IPS-18c (cell line): ENCODE measurements at regions not wholly inside any gene's neighbourhood (a gene's known extent, or its start where the extent isn't known, plus 50 kb on each side); places are given as distances from the start of the nearest gene placed in this dataset.

Experiments
- H3K4me3 ChIP-seq: 2 replicates; pipeline ENCODE4 v1.7.0; 2013; ENCODE audit warnings: low read depth, mild to moderate bottlenecking, low read length, moderate library complexity; ENCODE audit not compliant: insufficient read depth
- H3K9me3 ChIP-seq: one replicate; pipeline ENCODE4 v1.6.1; 2013; ENCODE audit warnings: mild to moderate bottlenecking, low read length, moderate library complexity; ENCODE audit not compliant: control insufficient read depth, insufficient read depth

DNA sequence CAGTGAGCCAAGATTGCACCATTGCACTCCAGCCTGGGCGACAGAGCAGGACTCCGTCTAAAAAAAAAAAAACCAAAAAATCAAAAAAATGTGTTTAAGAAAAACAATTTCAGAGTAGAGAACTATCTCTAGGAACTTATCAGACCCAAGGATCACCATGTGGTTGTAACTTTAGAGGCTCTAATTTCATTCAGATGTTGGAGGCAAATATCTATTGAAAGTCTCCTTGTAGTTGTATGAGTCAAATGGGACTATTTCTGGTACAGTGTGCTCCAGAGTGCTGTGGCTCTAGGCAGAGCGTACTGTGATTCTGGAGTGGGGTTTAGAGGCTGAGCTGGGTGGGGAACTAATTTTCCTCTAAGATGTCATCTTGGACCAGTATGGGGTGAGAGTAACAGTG lies 398.7 kb downstream of the SHQ1 start:
- Histone ChIP-seq H3K9me3 (peaks cover 2% of the 10 kb centered on the region), H3K4me3 (no peak overlapping the region)

- H3K9me3 ChIP-seq, result peaks cover 2% of the 10 kb centered on the region
- no peak overlapping the region for H3K4me3 ChIP-seq
Measured at GRCh38 chr3:72448858-72449257, 399.4 kb downstream of the SHQ1 start.

- H3K4me3 ChIP-seq, result no peak overlapping the region
Measured at GRCh38 chr3:72448375-72448823, 399.8 kb downstream of the SHQ1 start.

GRCh38 chr3:72447059-72447946 lies 400.9 kb downstream of the SHQ1 start:
- H3K4me3 ChIP-seq, result peak overlapping the region; percentile 86

More at GRCh38 chr3:72448375-72448823, 399.8 kb downstream of the SHQ1 start:
- peaks cover 2% of the 10 kb centered on the region for H3K9me3 ChIP-seq

GRCh38 chr3:72446218-72447058 lies 401.8 kb downstream of the SHQ1 start, which contains the start of gene RYBP:
TSS of gene RYBP (minus strand) at chr3:72446621.
- H3K4me3 ChIP-seq, result peak within 1 kb of the TSS; percentile 86
- H3K9me3 ChIP-seq, result peaks cover 2% of the 10 kb centered on the region

More at GRCh38 chr3:72447059-72447946, 400.9 kb downstream of the SHQ1 start:
- H3K9me3 ChIP-seq, result peaks cover 2% of the 10 kb centered on the region

GRCh38 chr3:72445827-72446217 lies 402.4 kb downstream of the SHQ1 start:
- Histone ChIP-seq H3K4me3 (peak overlapping the region; percentile 86), H3K9me3 (peaks cover 2% of the 10 kb centered on the region)

- no peak overlapping the region for H3K4me3 ChIP-seq
Measured at GRCh38 chr3:72444656-72445223, 403.5 kb downstream of the SHQ1 start.

GRCh38 chr3:72442759-72443158 lies 405.5 kb downstream of the SHQ1 start:
- no peak overlapping the region; the same call in 1 of the 2 replicates for H3K4me3 ChIP-seq
- no peaks in the 10 kb centered on the region for H3K9me3 ChIP-seq

More at GRCh38 chr3:72444656-72445223, 403.5 kb downstream of the SHQ1 start:
- H3K9me3 ChIP-seq, result peaks cover 1% of the 10 kb centered on the region

DNA sequence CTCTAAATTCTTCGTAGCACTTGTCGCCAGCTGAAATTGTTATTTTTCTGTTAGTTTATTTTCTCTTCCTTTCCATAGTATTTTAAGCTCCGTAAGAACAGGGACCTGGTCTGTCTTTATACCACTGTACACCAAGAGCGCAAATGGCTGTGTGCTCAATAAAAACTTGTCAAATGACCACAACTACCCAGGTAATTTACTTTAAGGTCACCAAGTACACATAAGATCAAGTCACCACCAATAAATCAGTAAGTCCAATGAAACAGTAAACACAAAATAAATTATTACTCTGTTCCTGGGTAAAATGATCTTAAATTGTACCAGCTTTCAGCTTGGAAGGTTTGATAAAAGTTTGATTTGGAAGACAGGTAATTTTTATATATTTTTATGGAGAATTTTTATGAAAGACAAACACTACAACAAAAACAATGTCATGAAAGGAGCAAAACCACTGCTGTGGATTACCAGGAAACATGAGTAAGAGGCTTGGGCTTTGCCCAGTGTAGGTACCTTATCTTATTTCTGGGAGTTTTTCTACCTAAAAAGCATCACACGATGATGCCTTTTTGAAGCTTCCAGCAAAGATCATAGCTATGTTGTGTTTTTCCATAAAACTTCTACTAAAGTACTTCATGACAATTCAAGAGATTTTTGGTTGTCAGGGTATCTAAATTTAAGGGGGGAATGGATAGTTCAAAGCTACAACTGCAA lies 406.8 kb downstream of the SHQ1 start:
- Histone ChIP-seq H3K4me3 (no peak overlapping the region), H3K9me3 (no peaks in the 10 kb centered on the region)

DNA sequence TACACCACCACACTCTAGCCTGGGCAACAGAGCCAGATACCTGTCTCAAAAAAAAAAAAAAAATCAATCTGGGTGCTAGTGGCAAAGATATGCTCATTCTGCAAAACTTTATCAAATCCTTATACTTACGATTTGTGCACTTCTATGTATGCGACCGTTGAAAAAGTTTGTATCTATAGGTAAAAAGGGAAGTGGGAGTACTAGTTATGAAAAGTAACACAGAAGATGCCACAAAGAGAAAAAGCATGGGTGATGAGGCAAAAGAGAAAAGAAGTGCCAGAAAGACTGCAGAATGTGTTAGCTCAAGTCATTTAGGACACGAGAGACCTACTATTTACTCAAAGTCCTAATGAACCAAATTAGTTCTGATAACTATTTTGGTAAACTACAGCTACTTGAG lies 407.8 kb downstream of the SHQ1 start:
- H3K4me3 ChIP-seq, result no peak overlapping the region
- no peaks in the 10 kb centered on the region for H3K9me3 ChIP-seq

- no peaks in the 10 kb centered on the region for H3K9me3 ChIP-seq
- H3K4me3 ChIP-seq, result no peak overlapping the region
Measured at GRCh38 chr3:72439321-72440183, 408.7 kb downstream of the SHQ1 start.

GRCh38 chr3:72437661-72438406 lies 410.4 kb downstream of the SHQ1 start:
- no peak overlapping the region for H3K4me3 ChIP-seq
- H3K9me3 ChIP-seq, result no peaks in the 10 kb centered on the region

DNA sequence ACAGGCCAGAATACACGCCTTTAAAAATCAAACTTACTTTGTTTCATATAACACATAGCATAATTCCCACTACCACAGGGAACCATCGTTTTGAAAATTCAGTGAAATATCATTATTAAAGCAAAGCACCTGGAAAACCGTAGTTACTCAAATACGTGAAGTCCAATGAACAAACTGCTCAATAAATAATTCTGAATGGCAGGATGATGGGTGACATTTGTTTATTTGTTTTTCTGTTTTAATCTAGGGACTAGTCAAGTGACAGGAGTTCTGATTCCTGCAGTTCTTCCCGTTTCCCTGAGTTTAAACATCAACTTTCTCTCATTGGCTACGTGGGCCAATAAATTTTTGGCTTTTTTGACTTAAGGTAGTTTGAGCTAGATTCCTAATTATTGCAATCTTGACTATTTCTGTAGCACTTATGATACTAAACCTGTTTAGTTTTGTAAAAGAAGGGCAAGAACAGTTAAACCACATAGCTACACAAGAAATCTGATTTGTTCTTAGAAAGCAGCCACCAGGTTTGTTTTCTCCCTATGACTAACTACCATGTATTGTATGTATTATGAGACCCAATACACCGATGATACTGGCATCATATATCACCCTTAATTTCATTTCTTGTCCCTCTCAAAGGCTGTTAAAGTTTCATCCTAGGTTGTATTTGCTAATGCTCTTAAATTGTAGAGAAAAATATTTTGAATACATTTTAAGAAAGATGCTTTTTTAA lies 411.2 kb downstream of the SHQ1 start:
- Histone ChIP-seq H3K4me3 (no peak overlapping the region), H3K9me3 (no peaks in the 10 kb centered on the region)

- Histone ChIP-seq H3K9me3 (no peaks in the 10 kb centered on the region), H3K4me3 (no peak overlapping the region)
Measured at GRCh38 chr3:72434296-72434695, 413.9 kb downstream of the SHQ1 start.

- Histone ChIP-seq H3K4me3 (no peak overlapping the region), H3K9me3 (no peaks in the 10 kb centered on the region)
Measured at GRCh38 chr3:72432246-72432645, 416.0 kb downstream of the SHQ1 start.
